NCI-H1694 treated with DMSO at 0.1 percent for 48 hours (cell line): ENCODE measurements at regions not wholly inside any gene's neighbourhood (a gene's known extent, or its start where the extent isn't known, plus 50 kb on each side); places are given as distances from the start of the nearest gene placed in this dataset.
"Not testable (repeated sequence)": the region's sequence is repeated elsewhere in the genome, so short reads cannot be mapped to it uniquely, and the experiment has no call there.

Experiments used
- DNase-seq: peaks from one replicate; lab custom pipeline; 2025; lab: John Stamatoyannopoulos, UW

- DNase-seq, result no peak
Measured at GRCh38 chr7:51927738-51928137, 611.1 kb upstream of the COBL start.

DNA sequence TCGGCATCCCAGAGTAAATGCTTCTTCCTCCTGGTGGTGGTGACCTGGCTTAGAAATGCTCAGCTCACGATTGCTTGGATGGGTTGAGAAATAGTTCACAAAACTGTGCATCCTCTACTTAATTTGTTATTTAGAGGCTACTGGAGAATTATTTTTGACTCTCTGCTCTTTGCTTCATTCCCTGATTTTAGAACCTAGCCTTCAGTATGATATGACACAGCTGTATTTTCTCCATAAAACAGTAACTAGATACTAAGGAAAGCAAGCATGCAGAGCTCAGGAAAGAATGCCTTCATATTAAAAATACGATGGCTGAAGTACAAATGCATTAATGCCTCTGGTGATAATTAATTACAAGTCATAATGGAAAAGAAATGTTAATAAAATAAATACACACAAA is 602.0 kb upstream of the COBL start:
- no peak for DNase-seq

DNA sequence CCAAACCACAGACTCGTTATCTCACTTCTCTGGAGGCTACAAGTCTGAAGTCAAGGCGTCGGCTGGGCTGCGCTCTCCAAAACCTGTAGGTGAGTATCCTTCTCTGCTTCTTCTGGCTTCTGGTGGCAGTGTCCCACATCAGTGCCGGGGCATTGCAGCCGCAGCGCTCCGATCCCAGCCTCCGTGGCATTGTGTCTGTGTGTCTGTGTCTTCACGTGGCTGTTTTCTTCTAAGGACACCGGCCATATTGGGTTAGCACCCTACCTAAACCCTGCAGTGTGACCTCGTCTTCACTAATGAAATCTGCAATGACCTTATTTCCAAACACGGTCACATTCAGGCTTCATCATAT is 584.9 kb upstream of the COBL start:
- DNase-seq, result no peak

DNA sequence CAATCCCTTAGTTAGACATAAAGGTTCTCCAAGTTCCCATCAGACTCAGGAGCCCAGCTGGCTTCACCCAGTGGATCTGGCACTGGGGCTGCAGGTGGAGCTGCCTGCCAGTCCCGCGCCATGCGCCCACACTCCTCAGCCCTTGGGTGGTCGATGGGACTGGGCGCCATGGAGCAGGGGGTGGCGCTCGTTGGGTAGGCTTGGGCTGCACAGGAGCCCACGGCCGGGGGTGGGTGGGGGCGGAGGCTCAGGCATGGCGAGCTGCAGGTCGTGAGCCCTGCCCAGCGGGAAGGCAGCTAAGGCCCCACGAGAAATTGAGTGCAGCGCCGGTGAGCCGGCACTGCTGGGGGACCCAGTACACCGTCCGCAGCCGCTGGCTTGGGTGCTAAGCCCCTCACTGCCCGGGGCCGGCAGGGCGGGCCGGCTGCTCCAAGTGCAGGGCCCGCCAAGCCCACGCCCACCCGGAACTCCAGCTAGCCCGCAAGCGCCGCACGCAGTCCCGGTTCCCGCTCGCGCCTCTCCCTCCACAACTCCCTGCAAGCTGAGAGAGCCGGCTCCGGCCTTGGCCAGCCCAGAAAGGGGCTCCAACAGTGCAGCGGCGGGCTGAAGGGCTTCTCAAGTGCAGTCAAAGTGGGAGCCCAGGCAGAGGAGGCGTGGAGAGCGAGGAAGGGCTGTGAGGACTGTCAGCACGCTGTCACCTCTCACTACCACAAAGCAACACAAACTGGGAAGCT is 584.3 kb upstream of the COBL start:
- not testable (repeated sequence) for DNase-seq

GRCh38 chr7:51899611-51900010 is 583.0 kb upstream of the COBL start:
- no peak for DNase-seq

GRCh38 chr7:51882412-51882811 is 565.8 kb upstream of the COBL start:
- DNase-seq, result no peak

DNA sequence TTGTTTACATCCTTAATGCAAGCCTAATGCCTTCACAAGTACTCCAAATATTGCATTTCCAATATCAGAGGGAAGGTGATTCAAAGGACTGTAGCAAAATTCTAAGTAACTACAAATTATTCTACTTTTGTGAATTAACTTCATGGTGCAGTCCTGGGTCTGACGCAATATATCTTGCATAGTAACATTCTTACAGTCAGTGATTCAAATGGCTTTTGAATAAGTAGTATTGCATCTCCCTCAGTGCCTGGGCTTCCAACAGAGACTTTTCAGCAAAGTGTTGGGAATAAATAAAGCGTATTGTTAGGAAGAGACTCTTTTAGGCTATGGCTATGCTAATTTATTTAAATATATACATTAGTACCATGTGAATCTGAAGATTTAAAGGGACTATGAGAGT is 564.7 kb upstream of the COBL start:
- no peak for DNase-seq

GRCh38 chr7:51878865-51879264 is 562.3 kb upstream of the COBL start:
- no peak for DNase-seq

DNA sequence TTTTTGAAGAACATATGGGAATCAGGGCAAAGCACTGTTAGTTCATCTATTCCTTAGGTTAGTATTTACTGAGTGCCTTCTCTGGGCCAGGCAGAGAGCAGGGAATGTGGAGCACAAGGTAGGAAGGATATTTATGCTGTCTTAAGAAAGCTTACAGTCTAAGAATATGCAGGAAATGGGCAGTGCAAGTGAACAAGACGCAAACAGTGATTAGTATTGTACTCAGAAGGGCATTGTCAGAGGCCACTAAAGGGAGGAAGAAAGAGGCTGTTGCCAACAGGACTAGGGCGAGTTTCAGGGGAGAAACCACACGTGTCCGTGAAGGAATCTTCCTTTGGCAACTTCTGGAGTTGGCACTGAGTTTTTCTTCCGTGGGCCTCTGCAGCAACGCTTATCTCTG is 552.8 kb upstream of the COBL start:
- no peak for DNase-seq

DNA sequence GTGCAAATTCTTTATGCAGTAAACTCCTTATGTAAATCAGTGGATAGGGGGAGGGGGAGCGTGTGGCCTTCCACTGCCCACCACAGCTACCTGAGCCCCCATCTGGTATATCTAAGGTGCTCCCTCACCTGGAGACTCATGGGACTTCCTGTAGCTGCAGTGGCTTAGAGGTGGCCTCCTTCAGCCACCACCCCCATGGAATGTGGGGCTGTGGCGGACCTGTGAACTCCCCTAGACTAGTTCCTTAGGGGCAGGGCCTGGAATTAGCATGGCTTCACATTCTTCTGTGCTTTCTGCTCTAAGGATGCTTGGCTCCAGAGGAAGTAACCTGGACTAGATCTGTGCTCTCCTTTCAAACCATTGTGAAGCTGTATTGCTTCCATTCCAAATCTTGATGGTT is 550.5 kb upstream of the COBL start:
- DNase-seq, result no peak

DNA sequence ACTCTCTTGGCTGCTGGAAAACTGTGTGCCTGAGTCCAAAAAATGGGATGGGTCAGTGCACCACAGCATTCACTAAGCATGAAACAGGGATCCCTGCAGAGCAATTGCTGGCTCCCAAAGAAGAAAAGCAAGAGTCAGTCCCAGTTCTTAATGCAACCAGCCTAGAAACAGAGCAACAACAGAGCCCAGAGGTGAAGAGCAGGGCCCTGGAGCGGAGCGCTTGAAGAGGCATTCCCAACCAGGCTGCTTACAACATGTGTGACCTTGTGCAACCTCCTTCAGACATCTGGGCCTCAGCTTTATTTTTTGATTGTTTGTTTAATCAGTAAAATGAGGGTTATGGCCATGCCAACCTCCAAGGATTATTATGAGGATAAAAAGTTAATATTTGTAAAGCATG is 543.7 kb upstream of the COBL start:
- DNase-seq, result no peak

DNA sequence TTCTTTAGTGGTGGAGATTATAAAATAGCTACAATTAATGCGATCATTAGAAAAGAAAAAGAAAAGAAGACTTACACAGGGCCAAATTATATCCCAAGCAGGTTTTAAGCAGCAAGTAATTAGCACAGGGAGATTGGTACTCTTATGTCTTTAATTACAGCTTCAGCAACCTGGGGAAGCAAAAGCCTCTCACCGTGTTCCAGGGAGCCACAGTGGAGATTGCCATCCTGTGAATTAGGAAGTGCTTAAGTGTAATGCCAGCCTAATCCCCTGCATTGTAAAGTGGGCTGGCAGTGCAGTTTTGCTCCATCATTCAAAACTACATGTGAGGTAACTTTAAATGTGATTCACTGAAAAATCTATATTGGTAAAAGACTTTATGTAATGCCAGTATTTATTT is 533.5 kb upstream of the COBL start:
- no peak for DNase-seq

DNA sequence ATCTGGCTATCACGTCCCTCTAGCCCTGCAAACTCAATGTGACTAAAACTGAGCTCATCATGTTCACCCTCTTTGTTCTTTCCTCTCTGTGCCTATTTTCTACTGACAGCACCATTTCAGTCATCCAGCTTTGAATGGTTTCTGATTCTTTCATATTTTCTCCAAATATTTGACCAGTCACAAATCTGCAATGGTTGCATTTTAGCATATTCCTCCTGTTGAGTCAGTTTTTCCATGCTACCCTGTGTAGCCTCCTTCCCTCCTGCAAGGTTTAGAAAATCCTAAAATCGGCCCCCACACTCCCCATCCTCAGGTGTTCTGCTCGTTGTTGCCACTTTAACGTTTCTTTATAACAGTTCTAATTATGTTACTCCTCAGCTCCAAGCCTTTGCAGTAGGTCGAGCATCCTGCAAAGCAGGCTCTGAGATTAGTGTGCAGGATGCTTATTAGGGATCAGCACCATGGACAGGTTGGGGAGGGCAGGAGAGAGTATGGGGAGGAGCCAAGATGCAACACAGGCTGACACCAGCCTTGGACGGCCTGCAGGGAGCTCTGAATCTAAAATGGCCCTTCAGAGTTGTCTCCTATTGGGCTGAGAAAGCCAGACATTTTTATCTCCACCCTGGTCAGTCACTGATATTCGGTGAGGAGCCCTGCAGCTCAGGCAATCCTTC is 531.0 kb upstream of the COBL start:
- DNase-seq, result no peak

DNA sequence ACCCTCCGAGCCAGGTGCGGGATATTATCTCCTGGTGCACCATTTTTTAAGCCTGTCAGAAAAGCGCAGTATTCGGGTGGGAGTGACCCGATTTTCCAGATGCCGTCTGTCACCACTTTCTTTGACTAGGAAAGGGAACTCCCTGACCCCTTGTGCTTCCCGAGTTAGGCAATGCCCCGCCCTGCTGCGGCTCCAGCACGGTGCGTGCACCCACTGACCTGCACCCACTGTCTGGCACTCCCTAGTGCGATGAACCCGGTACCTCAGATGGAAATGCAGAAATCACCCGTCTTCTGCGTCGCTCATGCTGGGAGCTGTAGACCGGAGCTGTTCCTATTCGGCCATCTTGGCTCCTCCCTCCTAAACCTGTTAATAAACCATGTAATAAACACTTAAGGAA is 522.5 kb upstream of the COBL start:
- DNase-seq, result not testable (repeated sequence)

GRCh38 chr7:51827631-51828030 is 511.0 kb upstream of the COBL start:
- DNase-seq, result no peak

- DNase-seq, result no peak
Measured at GRCh38 chr7:51824050-51824449, 507.4 kb upstream of the COBL start.

GRCh38 chr7:51823437-51823836 is 506.8 kb upstream of the COBL start:
- DNase-seq, result no peak

- DNase-seq, result no peak
Measured at GRCh38 chr7:51817694-51818225, 501.2 kb upstream of the COBL start.

GRCh38 chr7:51805783-51806431 is 489.3 kb upstream of the COBL start:
- DNase-seq, result not testable (repeated sequence)

- no peak for DNase-seq
Measured at GRCh38 chr7:51802718-51803117, 486.1 kb upstream of the COBL start.

DNA sequence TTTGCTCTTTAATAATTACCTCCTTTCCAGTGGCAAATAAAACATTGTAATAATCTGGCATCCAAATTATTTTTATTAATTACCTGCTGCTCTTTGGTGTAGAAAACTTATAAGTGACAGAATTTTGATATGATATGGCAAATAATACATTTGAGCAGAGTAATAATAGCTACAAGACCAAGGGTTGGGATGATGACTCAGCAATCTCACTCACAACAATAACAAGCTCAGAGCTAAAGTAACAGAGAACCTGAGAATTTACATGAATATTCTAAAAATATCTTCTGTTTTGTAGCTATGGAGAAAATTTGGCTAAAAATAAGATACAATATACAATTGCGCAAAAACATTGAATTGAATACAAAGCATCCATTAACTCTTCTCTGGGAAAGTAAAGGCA is 480.8 kb upstream of the COBL start:
- no peak for DNase-seq

- no peak for DNase-seq
Measured at GRCh38 chr7:51792796-51793195, 476.2 kb upstream of the COBL start.

DNA sequence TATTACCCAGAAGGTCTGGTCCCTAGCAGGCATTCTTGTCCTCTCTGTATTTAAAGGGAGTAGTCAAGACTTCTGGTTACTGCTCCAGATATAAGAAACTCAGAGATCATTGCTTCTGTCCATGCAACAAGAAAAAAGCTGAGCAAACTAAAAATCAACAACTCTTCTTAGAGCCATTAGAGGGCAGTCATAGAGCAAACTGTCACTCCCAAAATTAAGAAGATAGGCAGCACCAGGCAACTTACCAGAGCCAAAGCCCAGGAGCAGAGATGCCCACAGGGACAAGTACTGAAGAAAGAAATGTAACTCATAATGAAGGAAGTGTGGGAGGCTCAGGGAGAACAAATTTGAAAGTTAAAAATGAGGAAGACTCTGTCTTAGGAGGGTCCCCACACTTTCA is 472.9 kb upstream of the COBL start:
- DNase-seq, result no peak
